ENCODE measurements at regions not wholly inside any gene's neighbourhood (a gene's known extent, or its start where the extent isn't known, plus 50 kb on each side); places are given as distances from the start of the nearest gene placed in this dataset.
"Not testable (repeated sequence)": the region's sequence is repeated elsewhere in the genome, so short reads cannot be mapped to it uniquely, and the experiment has no call there.

GRCh38 chr4:189615217-189615663 lies 325.4 kb upstream of the FRG1 start:
- Mint-ChIP-seq H3K27me3 (no peaks in the 10 kb centered on the region), H3K36me3 (ENCODE audit: low read depth) (no peaks in the 10 kb centered on the region), H3K4me3 (no peak overlapping the region), H3K27ac (no peak overlapping the region), H3K4me1 (no peaks in the 10 kb centered on the region)
- ATAC-seq (no peak), DNase-seq (no peak)
- H3K9me3 ChIP-seq (ENCODE audit: control insufficient read depth, low read length, poor library complexity, severe bottlenecking): no peaks in the 10 kb centered on the region

DNA sequence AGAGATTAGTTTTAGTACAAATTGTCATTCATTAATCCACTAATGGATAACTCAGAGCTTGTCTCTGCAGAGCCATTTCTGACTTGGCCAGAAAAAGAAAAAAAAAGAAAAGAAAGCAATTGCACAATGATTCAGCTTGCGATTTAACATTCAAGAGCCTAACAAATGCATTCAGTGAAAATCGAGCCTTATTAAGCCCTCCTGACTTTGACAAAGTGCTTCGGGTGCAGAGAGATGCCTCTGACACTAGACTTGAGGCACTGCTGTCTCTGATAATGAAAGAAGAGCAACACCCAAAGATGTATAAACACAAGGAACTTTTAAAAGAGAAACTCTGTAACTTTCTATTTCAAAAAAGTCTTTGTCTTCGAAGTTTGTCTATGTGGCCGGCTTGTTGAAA lies 322.9 kb upstream of the FRG1 start:
- not testable (repeated sequence) for H3K36me3 Mint-ChIP-seq (ENCODE audit: low read depth); H3K9me3 ChIP-seq (ENCODE audit: control insufficient read depth, low read length, poor library complexity, severe bottlenecking); DNase-seq; ATAC-seq; H3K27me3 Mint-ChIP-seq; H3K4me1 Mint-ChIP-seq; H3K27ac Mint-ChIP-seq; H3K4me3 Mint-ChIP-seq

DNA sequence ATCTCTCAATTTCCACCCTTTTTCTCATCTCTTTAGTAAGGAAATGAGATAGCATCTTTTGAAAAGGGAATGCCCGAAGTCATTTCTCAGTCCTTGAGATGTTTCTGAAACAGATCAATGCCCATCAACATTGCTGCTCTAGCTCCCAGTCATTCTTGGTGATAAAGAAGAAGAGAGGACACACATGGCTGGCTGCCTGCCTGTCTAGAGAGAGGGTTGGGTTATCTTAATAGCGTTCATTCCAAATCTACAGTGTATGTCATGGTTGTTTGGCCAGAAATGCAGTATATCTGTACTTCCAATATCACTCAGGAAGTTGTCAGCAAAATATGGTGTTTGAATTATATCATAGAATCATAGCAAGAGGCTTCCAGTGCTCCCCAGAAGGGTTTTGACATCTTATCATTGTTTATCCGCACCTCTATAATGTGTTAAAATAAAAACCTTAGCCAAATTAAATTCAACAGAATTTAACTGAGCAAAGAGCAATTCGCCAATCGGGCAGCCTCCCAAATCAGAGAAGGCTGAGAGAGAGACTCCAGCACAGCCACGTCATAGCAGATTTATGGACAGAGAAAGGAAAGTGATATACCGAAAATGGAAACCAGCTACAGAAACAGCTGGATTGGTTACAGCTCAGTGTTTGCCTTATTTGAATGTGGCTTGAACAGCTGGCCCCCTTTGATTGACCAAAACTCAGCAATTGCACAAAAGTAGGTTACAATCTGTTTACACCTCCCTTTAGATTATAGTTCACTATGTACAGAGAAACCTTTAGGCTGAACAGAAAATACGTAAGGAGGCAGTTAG lies 321.0 kb upstream of the FRG1 start:
- not testable (repeated sequence) for H3K4me3 Mint-ChIP-seq, DNase-seq

GRCh38 chr4:189622574-189622973 lies 318.1 kb upstream of the FRG1 start:
- H3K27me3 Mint-ChIP-seq, H3K27ac Mint-ChIP-seq: not testable (repeated sequence)

More for the DNA sequence above, 321.0 kb upstream of the FRG1 start:
- not testable (repeated sequence) for H3K27me3 Mint-ChIP-seq; H3K4me1 Mint-ChIP-seq; ATAC-seq; H3K9me3 ChIP-seq (ENCODE audit: control insufficient read depth, low read length, poor library complexity, severe bottlenecking); H3K36me3 Mint-ChIP-seq (ENCODE audit: low read depth); H3K27ac Mint-ChIP-seq

DNA sequence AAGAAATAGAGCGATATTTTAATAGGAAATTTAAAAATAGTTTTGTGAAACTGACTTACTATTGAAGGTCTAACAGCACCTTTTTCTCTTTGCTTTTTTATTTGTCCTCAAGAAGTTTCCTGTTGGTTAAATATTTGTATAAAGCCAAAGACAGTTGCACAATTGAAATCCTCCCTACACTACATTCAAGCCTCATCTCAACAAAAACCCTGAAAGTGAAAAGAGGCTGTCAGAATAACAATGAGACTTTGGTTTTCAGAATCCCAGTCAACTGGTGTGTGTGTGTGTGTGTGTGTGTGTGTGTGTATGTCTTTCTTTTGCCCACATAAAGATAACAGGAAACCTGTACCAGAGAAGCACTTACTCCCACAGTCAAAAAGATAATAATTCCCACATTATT lies 313.6 kb upstream of the FRG1 start:
- H3K4me3 Mint-ChIP-seq; H3K4me1 Mint-ChIP-seq; H3K27ac Mint-ChIP-seq; H3K36me3 Mint-ChIP-seq (ENCODE audit: low read depth); H3K9me3 ChIP-seq (ENCODE audit: control insufficient read depth, low read length, poor library complexity, severe bottlenecking); H3K27me3 Mint-ChIP-seq; DNase-seq; ATAC-seq: not testable (repeated sequence)

More at GRCh38 chr4:189622574-189622973, 318.1 kb upstream of the FRG1 start:
- not testable (repeated sequence) for H3K9me3 ChIP-seq (ENCODE audit: control insufficient read depth, low read length, poor library complexity, severe bottlenecking); H3K36me3 Mint-ChIP-seq (ENCODE audit: low read depth); DNase-seq; ATAC-seq; H3K4me3 Mint-ChIP-seq; H3K4me1 Mint-ChIP-seq

DNA sequence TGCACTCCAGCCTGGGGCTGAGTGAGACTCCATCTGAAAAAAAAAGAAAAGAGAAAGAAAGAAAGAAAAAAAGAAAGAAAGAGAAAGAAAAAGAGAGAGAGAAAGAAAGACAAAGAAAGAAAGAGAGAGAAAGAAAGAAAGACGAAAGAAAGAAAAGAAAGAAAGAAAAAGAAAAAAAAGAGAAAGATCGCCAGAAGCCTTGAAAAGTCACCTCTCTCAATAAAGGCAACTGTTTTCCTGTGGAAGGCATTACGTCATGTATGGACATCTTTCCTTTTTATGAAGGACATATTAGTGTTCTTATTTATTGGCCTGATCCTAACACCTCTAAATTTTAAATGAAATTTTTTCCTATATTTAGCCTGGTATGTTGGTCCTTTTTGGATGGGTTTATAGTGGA lies 310.9 kb upstream of the FRG1 start:
- H3K27ac Mint-ChIP-seq; H3K27me3 Mint-ChIP-seq; ATAC-seq; H3K36me3 Mint-ChIP-seq (ENCODE audit: low read depth); H3K9me3 ChIP-seq (ENCODE audit: control insufficient read depth, low read length, poor library complexity, severe bottlenecking); H3K4me1 Mint-ChIP-seq; DNase-seq; H3K4me3 Mint-ChIP-seq: not testable (repeated sequence)

- ATAC-seq: peak; percentile 40
- not testable (repeated sequence) for H3K36me3 Mint-ChIP-seq (ENCODE audit: low read depth); H3K4me1 Mint-ChIP-seq; H3K4me3 Mint-ChIP-seq; H3K27ac Mint-ChIP-seq; H3K9me3 ChIP-seq (ENCODE audit: control insufficient read depth, low read length, poor library complexity, severe bottlenecking); DNase-seq; H3K27me3 Mint-ChIP-seq
Measured at GRCh38 chr4:189630913-189631567, 309.6 kb upstream of the FRG1 start.

GRCh38 chr4:189631568-189631916 lies 309.1 kb upstream of the FRG1 start:
- H3K4me1 Mint-ChIP-seq; ATAC-seq; H3K4me3 Mint-ChIP-seq; H3K9me3 ChIP-seq (ENCODE audit: control insufficient read depth, low read length, poor library complexity, severe bottlenecking); H3K27me3 Mint-ChIP-seq; H3K36me3 Mint-ChIP-seq (ENCODE audit: low read depth); DNase-seq: not testable (repeated sequence)
- H3K27ac Mint-ChIP-seq: peak overlapping the region; percentile 5

GRCh38 chr4:189650436-189650835 lies 290.2 kb upstream of the FRG1 start:
- not testable (repeated sequence) for H3K36me3 Mint-ChIP-seq (ENCODE audit: low read depth); H3K4me1 Mint-ChIP-seq; H3K4me3 Mint-ChIP-seq; DNase-seq; H3K9me3 ChIP-seq (ENCODE audit: control insufficient read depth, low read length, poor library complexity, severe bottlenecking); H3K27me3 Mint-ChIP-seq; H3K27ac Mint-ChIP-seq; ATAC-seq

GRCh38 chr4:189653130-189653653 lies 287.5 kb upstream of the FRG1 start:
- DNase-seq; H3K9me3 ChIP-seq (ENCODE audit: control insufficient read depth, low read length, poor library complexity, severe bottlenecking); H3K27me3 Mint-ChIP-seq; H3K4me3 Mint-ChIP-seq; H3K36me3 Mint-ChIP-seq (ENCODE audit: low read depth); ATAC-seq; H3K4me1 Mint-ChIP-seq; H3K27ac Mint-ChIP-seq: not testable (repeated sequence)

DNA sequence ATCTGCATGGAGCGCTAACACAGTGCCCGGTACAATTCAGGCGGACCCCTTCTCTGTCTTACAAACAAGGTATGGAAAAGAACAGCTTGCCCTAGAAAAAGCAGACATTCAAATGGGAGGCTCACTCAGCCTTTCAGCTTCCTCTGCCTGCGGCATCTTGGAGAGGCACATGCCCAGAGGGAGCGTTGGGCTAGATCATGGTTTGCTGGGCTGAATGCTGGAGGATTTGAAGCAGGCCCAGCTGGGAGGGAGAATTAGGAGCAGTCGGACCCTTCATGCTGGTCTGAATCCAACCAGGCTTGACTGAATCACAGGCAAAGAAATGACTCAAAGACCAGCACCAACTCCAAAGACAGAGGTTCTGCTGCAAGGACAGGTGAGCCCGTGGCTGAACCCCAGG lies 286.7 kb upstream of the FRG1 start:
- not testable (repeated sequence) for H3K27ac Mint-ChIP-seq; ATAC-seq; H3K27me3 Mint-ChIP-seq; H3K4me3 Mint-ChIP-seq; H3K9me3 ChIP-seq (ENCODE audit: control insufficient read depth, low read length, poor library complexity, severe bottlenecking); DNase-seq; H3K36me3 Mint-ChIP-seq (ENCODE audit: low read depth); H3K4me1 Mint-ChIP-seq

GRCh38 chr4:189654396-189654795 lies 286.3 kb upstream of the FRG1 start:
- H3K9me3 ChIP-seq (ENCODE audit: control insufficient read depth, low read length, poor library complexity, severe bottlenecking); H3K36me3 Mint-ChIP-seq (ENCODE audit: low read depth); ATAC-seq; H3K4me3 Mint-ChIP-seq; H3K27ac Mint-ChIP-seq; H3K4me1 Mint-ChIP-seq; DNase-seq; H3K27me3 Mint-ChIP-seq: not testable (repeated sequence)

GRCh38 chr4:189655817-189656216 lies 284.9 kb upstream of the FRG1 start:
- H3K27me3 Mint-ChIP-seq; H3K4me3 Mint-ChIP-seq; DNase-seq; H3K36me3 Mint-ChIP-seq (ENCODE audit: low read depth); ATAC-seq; H3K4me1 Mint-ChIP-seq; H3K27ac Mint-ChIP-seq; H3K9me3 ChIP-seq (ENCODE audit: control insufficient read depth, low read length, poor library complexity, severe bottlenecking): not testable (repeated sequence)

DNA sequence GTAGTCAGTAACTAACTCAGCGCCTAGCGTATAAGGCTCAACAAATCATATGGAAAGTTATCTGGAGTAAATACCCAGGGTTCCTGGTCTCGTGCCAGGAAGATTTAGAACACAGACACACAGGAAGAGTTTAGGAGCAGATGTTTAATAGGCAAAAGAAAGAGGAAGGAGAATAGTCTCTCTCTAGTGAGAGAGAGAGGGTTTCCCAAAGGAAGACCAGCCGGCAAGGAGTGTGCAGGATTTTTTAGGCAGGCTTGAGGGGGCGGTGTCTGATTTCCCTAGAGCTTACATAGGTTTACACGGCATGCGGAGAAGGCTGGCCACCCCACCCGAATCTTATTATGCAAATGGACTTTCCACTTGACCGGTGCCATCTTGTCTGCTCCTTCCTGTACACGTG lies 284.0 kb upstream of the FRG1 start:
- DNase-seq (no peak), ATAC-seq (no peak)
- H3K27me3 Mint-ChIP-seq: no peaks in the 10 kb centered on the region
- no peaks in the 10 kb centered on the region for H3K9me3 ChIP-seq (ENCODE audit: control insufficient read depth, low read length, poor library complexity, severe bottlenecking)
- H3K4me3 Mint-ChIP-seq: no peak overlapping the region
- H3K36me3 Mint-ChIP-seq (ENCODE audit: low read depth): no peaks in the 10 kb centered on the region
- H3K4me1 Mint-ChIP-seq: no peaks in the 10 kb centered on the region
- no peak overlapping the region for H3K27ac Mint-ChIP-seq

All from T-helper 17 cell (primary cell).